NCI-H2196 treated with DMSO at 0.1 percent for 48 hours (cell line): ENCODE measurements at regions not wholly inside any gene's neighbourhood (a gene's known extent, or its start where the extent isn't known, plus 50 kb on each side); places are given as distances from the start of the nearest gene placed in this dataset.
A peak's percentile ranks its signal among the peaks of the same experiment; 100 is the strongest.

ENCODE experiments used
- DNase-seq: peaks from one replicate; lab custom pipeline; 2025; ENCODE audit not compliant: unreplicated experiment; lab: John Stamatoyannopoulos, UW

DNA sequence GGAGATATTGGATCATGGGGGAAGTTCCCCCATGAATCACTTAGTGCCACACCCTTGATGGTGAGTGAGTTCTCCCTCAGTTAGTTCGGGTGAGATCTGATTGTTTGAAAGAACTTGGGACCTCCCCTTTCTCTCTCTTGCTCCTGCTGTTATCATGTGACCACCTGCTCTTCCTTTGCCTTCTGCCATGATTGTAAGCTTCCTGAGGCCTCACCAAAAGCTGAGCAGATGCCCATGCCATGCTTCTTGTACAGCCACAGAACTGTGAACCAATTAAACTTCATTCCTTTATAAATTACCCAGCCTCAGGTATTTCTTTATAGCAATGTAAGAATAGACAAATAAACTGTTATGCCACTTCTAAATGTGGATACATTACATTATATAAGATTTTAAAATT lies 686.7 kb upstream of the MARCKS start:
- DNase-seq, result no peak

DNA sequence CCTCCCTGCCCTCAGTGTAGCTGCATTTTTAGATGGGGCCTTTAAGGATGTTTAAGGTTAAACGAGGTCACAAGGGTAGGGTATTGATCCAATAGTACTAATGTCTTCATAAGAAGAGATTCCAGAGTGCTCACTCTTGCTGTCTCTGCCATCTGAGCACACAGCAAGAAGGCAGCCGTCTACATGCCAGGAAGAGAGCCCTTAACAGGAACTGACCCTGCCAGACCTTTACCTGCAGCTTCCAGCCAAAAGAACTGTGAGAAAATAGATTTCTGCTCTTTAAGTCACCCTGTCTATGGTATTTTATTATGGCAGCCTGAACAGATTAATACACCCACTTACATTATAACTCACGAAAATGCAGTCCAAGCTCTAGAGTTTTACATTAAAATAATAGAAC lies 685.3 kb upstream of the MARCKS start:
- no peak for DNase-seq

DNA sequence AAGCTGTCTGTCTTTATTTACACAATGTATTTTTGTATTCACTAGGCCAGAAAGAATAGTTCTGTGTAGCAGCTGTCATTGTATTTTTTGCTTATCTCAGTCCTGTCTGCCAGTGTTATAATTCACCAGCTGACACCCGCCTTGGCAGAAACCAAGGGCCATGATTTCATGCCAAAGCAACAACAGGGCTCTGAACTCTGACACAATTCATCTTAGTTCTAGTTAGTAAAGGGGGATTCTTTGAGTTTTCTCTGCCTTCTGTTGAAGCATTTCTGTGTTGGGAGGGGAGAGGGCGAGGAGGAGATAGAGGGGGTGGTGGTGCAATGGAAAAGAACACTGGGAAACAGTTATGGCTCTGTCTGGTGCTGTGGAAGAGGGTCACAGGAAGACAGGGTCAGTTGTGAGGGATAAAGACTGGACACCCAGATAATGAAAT lies 684.6 kb upstream of the MARCKS start:
- peak; percentile 35 for DNase-seq

DNA sequence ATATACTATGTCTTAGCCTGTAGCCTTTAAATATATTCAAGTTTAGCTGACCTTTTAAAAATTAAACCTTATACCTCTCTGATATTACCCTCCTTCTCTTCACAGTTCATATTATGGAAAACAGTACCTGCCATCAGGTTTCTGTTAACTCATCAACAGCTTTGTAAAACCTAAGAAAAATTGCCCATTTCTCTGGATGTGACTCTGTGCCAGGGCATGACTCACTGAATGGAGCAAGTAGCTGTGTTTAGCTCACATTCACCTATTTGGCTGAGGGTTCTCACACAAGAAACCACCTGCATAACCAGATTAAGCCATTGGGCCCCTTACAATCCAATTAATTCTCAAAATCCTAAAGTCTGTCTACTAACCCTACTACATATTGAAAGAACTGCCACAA lies 678.8 kb upstream of the MARCKS start:
- DNase-seq, result no peak

DNA sequence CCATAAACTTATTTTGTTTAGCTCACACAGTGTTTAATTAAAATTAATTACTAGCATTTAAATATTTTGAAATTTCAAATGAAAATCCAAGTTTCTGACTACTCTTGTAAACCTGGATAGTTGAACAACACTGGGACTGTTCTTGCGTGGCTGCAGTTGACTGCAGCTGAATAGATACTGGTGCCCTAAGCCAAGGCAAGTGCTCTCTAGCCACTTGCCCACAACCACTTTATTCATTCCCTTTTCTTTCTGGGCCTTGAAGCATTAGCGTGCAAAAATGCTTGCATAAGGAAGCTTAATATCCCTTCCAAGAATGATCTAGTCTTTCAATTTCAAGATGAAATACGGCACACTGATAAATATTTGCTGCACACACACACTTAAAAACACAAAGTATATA lies 676.0 kb upstream of the MARCKS start:
- no peak for DNase-seq

DNA sequence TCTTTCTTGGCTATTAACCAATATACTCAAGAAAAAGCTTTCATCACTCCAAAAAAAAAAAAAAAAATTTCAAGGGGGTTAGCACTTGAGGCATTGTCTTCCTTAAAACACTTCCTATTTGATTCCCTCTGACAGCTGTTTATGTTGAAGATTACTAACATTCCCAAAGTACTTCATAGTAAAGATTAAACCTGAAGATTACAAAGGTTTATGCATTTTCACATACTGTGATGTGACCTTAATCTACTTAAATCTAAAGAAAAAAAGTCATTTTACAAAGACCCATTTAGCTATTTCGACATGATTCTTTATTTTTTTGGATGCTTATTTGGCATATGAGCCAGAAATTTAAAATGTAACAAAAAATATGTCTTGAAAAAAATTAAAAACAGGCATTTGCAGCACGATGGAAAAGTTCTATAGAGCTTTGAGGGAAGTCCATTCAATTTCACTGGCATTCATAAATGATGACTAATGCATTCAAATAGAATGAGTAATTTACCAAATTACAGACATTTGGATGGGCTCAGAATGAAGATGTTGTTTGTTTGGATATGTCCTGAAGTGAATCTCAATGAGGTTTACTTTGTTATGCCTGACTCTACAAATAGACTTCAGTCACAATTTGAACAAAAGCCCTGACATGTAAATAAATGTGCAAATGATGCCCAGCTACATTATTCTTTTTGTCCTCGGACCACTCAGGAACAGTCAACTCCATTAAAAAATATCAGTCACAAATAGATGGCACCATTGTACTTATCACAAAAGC lies 674.6 kb upstream of the MARCKS start:
- peak; percentile 47 for DNase-seq

DNA sequence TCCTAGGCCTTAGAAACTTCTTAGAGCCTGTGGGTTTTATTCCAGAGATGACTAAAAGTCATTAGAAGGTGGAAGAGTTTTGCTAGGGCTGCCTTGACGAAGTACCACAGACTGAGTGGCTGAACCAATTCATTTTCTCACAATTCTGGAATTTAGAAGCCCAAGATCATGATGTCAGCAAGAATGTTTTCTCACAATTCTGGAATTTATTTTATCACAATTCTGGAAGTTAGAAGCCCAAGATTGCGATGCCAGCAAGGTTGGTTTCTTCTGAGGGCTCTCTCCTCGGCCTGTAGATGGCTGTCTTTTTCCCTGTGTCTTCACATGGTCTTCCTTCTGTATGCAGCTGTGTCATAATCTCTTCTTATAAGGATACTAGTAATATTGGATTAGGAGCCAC lies 672.9 kb upstream of the MARCKS start:
- DNase-seq, result no peak

DNA sequence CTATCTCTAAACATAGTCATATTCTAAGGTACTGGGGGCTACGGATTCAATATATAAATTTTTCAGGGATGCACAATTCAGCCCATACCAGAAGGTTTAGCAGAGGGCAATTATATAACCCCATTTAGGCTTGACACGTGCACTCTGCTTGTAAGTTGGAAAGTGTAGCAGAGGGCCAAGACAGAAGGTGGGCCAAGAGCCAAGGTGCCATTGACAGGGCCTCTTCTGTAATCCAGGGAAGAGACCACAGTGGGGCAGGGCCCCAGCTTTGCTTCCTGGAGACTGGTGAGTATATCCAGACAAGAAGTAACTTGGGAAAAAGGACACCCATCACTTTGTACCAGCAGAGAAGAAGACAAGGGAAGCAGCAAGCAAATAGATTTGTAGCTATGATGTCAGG lies 672.4 kb upstream of the MARCKS start:
- no peak for DNase-seq

DNA sequence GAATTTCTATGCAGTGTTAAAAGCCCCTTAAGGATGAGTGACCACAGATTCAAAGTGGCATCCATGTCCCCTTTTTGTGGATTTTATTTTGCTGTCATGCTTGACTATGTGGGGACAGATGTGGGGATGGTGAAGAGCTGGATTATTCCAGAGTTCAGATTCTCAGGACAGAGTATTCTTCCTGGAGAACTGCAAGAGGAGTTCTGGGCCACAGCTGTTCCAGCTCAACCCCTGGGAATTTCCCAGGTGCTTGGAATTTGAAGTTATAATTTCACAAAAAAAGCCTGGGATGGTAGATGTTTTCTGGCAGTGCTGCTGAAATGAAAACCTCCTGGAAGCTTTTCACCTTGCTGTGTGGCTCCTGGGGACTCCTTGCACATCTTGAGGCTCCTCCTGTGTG lies 671.8 kb upstream of the MARCKS start:
- no peak for DNase-seq

DNA sequence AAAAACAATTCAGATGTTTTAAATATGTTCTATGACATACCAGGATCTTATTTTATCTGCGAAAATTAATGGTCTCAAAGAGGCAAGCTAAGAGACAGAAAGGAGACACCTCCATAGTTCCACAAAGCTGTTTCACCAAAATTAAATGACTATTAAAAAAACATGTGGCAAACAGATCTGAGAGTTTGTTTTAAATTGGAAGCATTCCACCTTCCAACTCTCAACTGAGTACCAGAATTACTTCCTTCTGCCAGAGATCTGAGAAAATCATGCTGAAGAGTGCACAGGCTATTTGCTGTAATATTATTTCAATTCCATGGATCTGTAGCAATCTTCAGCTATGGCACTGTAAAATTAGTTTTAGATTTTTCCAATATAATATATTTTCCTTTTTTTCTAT lies 669.5 kb upstream of the MARCKS start:
- no peak for DNase-seq

DNA sequence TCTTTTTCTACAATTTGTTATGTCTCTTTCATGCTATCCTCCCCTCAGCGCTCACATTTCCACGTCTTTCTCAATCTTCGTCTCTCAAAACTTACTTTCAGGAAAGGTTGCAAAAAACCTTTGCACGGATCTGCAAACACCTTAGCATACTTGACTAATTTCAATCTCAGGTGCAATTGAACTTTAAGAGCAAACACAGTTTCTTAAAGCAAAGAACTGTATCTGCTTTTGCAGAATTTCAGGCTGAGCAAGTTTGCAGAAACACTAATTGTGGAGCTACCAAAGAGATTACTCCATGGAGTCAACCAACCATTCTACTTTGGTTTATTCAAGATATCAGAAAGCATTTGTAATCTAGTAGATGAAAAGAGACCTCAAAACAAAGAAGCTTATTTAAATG lies 668.2 kb upstream of the MARCKS start:
- no peak for DNase-seq

DNA sequence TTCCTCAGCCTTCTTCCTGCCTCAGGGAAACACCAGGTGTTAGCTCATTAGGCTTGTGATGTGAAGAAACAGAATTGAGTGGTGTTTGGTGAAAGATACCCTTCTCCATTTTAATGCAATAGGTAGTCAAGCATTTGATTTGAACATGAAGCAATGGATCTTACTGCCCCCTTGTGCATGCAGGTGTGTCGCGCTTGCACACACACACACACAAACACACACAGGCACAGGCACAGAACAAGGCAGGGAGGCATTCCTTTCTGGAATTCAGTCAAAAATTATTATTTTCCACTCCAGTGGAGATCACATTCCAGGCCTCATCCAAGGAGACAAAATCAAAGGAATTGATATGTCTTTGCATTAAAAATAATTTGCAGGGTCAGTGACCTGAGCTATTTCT lies 667.0 kb upstream of the MARCKS start:
- no peak for DNase-seq

DNA sequence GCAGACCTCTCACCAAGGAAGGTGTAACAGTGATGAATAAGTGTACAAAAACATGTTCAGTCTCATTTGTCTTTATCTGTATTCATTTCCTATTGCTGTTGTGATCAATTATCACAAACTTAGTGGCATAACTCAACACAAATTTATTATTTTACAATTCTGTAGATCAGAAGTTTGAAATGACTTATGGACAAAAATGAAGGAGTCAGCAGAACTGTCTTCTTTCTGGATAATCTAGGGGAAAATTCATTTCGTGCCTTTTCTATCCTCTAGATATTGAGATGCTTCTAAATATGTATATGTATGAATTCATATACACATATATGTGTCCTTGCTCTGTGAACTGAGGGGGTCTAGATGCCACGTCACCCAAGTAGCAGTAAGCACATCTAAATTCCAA lies 663.1 kb upstream of the MARCKS start:
- DNase-seq, result no peak

DNA sequence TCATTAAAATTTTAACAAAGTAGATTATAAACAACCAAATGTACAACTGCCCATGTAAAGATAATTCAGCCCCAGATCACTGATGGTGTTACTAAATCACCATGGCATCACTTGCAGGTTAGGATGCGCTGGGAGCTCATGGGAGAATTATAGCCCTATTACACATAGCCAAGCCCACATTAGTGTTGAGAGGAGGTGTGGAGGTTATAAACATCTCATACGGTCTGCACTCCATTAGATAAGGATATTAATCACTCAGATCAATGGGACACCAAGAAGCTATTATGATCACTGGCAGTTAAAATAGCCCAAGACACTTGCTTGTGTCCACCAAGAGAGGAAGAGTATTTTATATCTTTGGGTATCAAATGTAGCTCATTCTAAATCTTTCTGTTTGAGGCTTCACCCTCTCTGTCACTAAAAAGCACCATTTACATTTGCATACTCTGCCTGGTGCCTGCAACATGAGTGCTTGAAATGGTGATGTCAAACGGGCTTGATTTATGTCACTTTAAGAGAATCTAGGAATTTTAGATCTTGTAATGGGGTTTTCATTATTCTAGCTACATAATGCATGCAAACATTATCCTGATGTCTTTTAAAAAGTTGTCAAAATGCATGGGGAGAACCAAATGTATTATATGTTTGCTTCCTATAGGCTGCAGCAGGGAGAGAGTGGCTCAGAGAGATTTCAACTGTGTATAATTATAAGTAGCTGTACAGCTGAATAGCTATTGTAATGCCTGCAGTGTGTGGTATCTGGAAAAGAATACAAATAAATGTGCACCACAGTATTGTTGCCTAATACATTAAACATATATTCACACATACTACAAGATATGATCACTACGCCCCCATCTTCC lies 654.1 kb upstream of the MARCKS start:
- DNase-seq, result no peak

DNA sequence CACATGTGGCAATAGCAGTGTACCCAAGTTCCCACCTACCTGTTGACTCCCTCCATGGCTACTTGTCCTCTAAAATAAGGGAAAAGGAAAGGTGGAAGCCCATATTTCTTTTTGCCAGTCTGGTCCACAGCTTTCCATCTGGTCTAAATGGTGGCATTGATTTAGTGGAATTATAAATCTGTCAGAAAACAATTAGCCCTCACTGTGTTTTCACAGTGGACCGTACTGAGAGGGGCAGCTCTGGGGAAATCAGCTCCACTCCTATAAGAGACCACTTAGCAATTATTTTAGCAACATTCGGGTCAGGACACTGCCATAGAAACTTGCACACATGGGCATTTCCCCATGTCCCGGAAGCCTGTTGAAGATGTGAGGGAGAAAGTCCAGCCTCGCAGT lies 653.4 kb upstream of the MARCKS start:
- no peak for DNase-seq

DNA sequence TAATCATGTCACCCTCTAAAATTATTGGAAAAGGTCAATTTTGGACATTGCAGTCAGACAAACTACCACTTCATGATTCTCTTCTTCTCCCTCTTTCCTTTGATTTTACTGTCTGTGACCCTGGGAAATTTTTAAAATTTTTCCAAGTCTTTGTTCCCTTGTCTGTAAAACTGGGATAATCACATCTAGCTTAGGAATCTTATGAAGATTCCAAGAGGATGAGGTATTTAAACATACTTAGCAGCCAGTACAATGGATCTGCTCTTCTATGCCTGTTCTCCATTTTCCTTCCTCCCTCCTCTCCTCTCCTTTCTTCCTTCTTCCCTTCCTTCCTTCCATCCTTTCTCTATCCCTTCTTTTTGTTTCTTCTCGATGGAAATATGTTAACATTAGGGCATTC lies 651.6 kb upstream of the MARCKS start:
- no peak for DNase-seq

DNA sequence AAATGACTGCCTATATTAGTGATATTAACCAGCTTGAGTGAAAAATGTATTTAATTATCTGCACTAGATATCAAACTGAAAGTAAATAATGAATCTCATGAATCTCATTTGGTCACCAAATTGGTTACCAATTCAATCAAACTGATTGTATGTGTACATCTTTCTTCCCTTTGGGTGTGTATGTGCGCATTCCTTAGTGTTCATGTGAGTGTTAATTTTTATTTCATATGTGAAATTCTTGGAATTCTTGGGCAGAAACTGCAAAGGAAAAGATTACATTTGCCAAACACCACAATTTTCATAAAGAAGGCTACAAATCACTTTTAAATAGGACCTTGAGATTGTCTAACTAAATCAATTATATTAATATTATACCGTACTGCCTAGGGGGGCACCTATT lies 648.4 kb upstream of the MARCKS start:
- no peak for DNase-seq

DNA sequence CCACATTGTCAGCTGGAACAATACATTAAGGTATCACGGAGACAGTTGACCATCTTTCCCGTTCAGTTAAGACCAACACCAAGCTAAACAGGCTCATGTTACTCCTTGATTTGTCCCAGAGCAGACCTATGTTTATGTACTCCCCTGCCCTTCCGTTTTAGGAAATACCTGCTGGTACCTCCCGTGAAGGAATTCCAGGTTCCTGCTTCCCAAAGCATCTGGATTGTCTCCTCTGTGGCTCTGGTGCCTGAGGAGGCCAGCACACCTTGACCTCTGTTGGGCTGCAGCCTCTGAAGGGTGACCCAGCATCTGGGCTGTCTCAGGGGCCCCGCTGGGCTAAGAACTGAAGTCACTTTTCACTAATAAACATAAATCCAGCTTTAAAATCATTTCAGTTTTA lies 647.8 kb upstream of the MARCKS start:
- DNase-seq, result no peak

DNA sequence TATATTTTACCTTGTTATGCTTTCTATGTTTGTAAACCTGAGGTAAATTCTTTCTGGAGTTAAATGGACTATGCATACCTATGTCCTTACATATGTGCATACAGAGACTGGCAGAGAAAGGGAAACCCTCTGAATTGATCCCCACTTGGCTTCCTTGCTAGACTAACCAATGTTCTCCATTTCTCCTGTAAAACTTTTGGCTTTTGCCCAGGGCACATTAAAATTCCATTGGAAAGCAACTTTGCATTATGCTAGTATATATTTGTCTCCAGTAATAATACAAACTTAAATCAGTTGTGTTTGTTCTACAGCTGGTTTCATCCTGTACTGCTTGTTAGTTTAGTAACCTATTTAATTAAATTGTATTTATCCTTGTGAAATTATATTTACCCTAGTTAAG lies 646.0 kb upstream of the MARCKS start:
- DNase-seq, result no peak

DNA sequence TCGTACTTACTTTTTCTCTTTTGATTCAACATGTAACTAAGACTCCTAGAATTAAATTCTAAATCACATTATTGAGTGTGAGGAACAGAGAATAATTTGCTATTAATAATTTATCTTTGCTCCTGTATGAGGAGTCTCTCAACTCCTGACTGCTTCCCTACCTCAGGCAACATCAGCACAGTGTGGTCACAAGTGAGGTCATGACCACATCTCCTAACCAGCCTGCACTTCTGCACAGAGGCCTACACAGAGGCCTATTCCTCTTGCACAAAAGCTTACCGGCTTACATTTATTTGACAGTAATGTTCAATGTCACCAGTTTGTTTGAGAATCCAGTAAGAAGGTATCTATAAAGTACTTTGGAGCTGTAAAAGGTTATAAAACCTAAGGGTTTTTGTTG lies 637.4 kb upstream of the MARCKS start:
- DNase-seq, result no peak

DNA sequence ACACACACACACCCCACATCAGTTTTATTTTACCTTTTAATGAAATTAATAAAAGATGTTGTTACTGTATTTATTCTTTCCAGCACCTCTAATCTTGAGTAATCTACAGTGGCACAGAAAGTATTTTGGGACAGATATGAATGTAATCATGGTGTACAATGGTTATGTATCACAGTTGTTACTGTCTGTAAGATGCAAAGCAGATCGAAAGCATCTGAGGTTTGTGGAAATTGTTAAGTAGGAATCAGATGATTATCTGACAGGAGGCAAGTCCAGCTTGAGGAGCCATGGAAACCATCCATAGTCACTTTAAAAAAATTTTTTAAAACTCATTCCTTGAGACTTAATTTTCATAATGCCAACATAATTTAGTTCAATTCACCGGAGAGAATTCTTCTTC lies 636.3 kb upstream of the MARCKS start:
- no peak for DNase-seq

DNA sequence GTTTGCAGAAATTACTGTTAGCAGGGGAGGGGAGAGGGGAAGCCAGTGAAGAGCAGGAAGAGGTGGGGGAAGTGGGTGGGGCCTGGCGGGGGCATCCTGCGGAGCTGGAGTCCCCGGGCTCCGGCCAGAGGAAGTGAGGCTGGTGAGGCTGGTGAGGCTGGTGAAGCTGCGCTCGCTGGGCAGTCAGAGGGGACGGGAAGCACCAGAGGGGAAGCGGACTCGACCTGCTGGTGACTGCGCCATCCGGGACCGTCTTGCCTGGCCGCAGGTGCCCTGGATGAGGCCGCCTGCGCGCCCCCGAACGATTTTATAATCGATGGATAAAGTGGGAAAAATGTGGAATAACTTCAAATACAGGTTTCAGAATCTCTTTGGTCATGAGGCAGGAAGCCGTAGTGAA lies 635.3 kb upstream of the MARCKS start:
- no peak for DNase-seq

DNA sequence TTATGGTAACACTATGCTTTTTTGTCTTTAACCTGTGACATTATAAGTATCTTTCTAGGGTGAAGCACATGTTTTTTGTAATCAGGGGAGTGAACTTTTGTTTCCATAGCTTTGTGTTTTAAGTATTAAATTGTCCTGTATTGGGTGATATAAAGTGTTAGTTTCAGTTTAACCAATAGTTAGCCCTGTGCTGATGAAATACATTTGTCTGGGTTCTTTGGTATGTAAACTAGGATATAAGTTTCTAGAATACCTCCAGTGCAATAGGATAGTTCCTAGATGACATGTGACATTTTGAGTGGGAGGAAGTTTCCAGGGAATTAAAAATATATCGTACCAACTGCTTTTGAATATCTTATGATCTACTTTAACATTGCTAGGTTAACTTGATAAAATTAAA lies 611.0 kb upstream of the MARCKS start:
- DNase-seq, result no peak
